ENCODE measurements at regions not wholly inside any gene's neighbourhood (a gene's known extent, or its start where the extent isn't known, plus 50 kb on each side); places are given as distances from the start of the nearest gene placed in this dataset.

GRCh38 chr18:24677011-24677410, 216.6 kb downstream of the HRH4 start:
- DNase-seq (ENCODE audit: low read depth): no peak
- no peak for TF ChIP-seq CTCF (IDR thresholded peaks at IDR 0.05; ENCODE audit: low read length, missing control alignments)

GRCh38 chr18:24678107-24678506, 217.7 kb downstream of the HRH4 start:
- no peak for TF ChIP-seq CTCF (IDR thresholded peaks at IDR 0.05; ENCODE audit: low read length, missing control alignments)
- H3K4me3 ChIP-seq (replicated peaks; ENCODE audit: low read depth, low read length): no peak overlapping the region
- DNase-seq (ENCODE audit: low read depth): no peak

More at GRCh38 chr18:24677011-24677410, 216.6 kb downstream of the HRH4 start:
- H3K4me3 ChIP-seq (replicated peaks; ENCODE audit: low read depth, low read length): no peak overlapping the region

GRCh38 chr18:24678626-24679025, 218.2 kb downstream of the HRH4 start:
- H3K4me3 ChIP-seq (replicated peaks; ENCODE audit: low read depth, low read length): no peak overlapping the region
- DNase-seq (ENCODE audit: low read depth): no peak
- no peak for TF ChIP-seq CTCF (IDR thresholded peaks at IDR 0.05; ENCODE audit: low read length, missing control alignments)

GRCh38 chr18:24679062-24679461, 218.6 kb downstream of the HRH4 start:
- H3K4me3 ChIP-seq (replicated peaks; ENCODE audit: low read depth, low read length): no peak overlapping the region
- TF ChIP-seq CTCF (IDR thresholded peaks at IDR 0.05; ENCODE audit: low read length, missing control alignments): no peak
- DNase-seq (ENCODE audit: low read depth): no peak

GRCh38 chr18:24683925-24684324, 223.5 kb downstream of the HRH4 start:
- H3K4me3 ChIP-seq (replicated peaks; ENCODE audit: low read depth, low read length): no peak overlapping the region
- TF ChIP-seq CTCF (IDR thresholded peaks at IDR 0.05; ENCODE audit: low read length, missing control alignments): no peak
- no peak for DNase-seq (ENCODE audit: low read depth)

- H3K4me3 ChIP-seq (replicated peaks; ENCODE audit: low read depth, low read length): no peak overlapping the region
- TF ChIP-seq CTCF (IDR thresholded peaks at IDR 0.05; ENCODE audit: low read length, missing control alignments): no peak
Observed at GRCh38 chr18:24685254-24685959, 225.0 kb downstream of the HRH4 start.

GRCh38 chr18:24695168-24695567, 234.7 kb downstream of the HRH4 start:
- no peak for TF ChIP-seq CTCF (IDR thresholded peaks at IDR 0.05; ENCODE audit: low read length, missing control alignments)
- DNase-seq (ENCODE audit: low read depth): no peak
- no peak overlapping the region for H3K4me3 ChIP-seq (replicated peaks; ENCODE audit: low read depth, low read length)

More at GRCh38 chr18:24685254-24685959, 225.0 kb downstream of the HRH4 start:
- no peak for DNase-seq (ENCODE audit: low read depth)

Measured in fibroblast of pulmonary artery (primary cell).